ENCODE measurements at regions not wholly inside any gene's neighbourhood (a gene's known extent, or its start where the extent isn't known, plus 50 kb on each side); places are given as distances from the start of the nearest gene placed in this dataset.

- Histone ChIP-seq H3K9me3 (ENCODE audit: control insufficient read depth in 1 of 2, insufficient read depth in 1 of 2, low read length in 2 of 2) (no peaks in the 10 kb centered on the region), H3K4me3 (ENCODE audit: low read length) (no peak overlapping the region), H3K27ac (ENCODE audit: low read depth in 1 of 2, low read length in 2 of 2) (no peak overlapping the region), H3K36me3 (ENCODE audit: insufficient read depth, low read length) (no peaks in the 10 kb centered on the region), H3K27me3 (ENCODE audit: control insufficient read depth in 1 of 2, insufficient read depth in 2 of 2, low read length in 2 of 2) (no peaks in the 10 kb centered on the region), H3K4me1 (ENCODE audit: insufficient read depth, low read length) (no peaks in the 10 kb centered on the region)
- CTCF ChIA-PET = no interaction called here
- no peaks in the 10 kb centered on the region for H3K9me3 Mint-ChIP-seq
- DNase-seq = no peak
- H3K4me3 Mint-ChIP-seq = no peak overlapping the region
- no peak overlapping the region for H3K27ac Mint-ChIP-seq
- no peaks in the 10 kb centered on the region for H3K4me1 Mint-ChIP-seq (ENCODE audit: low read depth)
- no peak for TF ChIP-seq CTCF (IDR thresholded peaks at IDR 0.05)
- POLR2A ChIA-PET = no interaction called here
- no peaks in the 10 kb centered on the region for H3K36me3 Mint-ChIP-seq (ENCODE audit: low read depth)
- ATAC-seq (ENCODE audit: poor library complexity) = no peak
- intact Hi-C loops (cut with DNase I, micrococcal nuclease) = no loop called here
- peaks cover 8% of the 10 kb centered on the region for H3K27me3 Mint-ChIP-seq
Measured at GRCh38 chr5:88436290-88436689, 167.6 kb upstream of the TMEM161B start.

- Mint-ChIP-seq H3K4me3 (no peak overlapping the region), H3K27me3 (peaks cover 16% of the 10 kb centered on the region), H3K9me3 (no peaks in the 10 kb centered on the region), H3K4me1 (ENCODE audit: low read depth) (no peaks in the 10 kb centered on the region), H3K27ac (no peak overlapping the region), H3K36me3 (ENCODE audit: low read depth) (no peaks in the 10 kb centered on the region)
- H3K4me1 ChIP-seq (ENCODE audit: insufficient read depth, low read length) = no peaks in the 10 kb centered on the region
- no peak for DNase-seq
- H3K4me3 ChIP-seq (ENCODE audit: low read length) = no peak overlapping the region
- CTCF ChIA-PET = no interaction called here
- no peak overlapping the region for H3K27ac ChIP-seq (ENCODE audit: low read depth in 1 of 2, low read length in 2 of 2)
- no peak for TF ChIP-seq CTCF (IDR thresholded peaks at IDR 0.05)
- intact Hi-C loops (cut with DNase I, micrococcal nuclease) = no loop called here
- no peak for ATAC-seq (ENCODE audit: poor library complexity)
- no peaks in the 10 kb centered on the region for H3K36me3 ChIP-seq (ENCODE audit: insufficient read depth, low read length)
- POLR2A ChIA-PET = no interaction called here
- H3K27me3 ChIP-seq (ENCODE audit: control insufficient read depth in 1 of 2, insufficient read depth in 2 of 2, low read length in 2 of 2) = peaks cover 0 to 3% of the 10 kb centered on the region in 2 experiments
- peaks cover 0 to 3% of the 10 kb centered on the region in 2 experiments for H3K9me3 ChIP-seq (ENCODE audit: control insufficient read depth in 1 of 2, insufficient read depth in 1 of 2, low read length in 2 of 2)
Measured at GRCh38 chr5:88428633-88429032, 160.0 kb upstream of the TMEM161B start.

GRCh38 chr5:88426441-88426840 lies 157.8 kb upstream of the TMEM161B start:
- Mint-ChIP-seq H3K36me3 (ENCODE audit: low read depth) (no peaks in the 10 kb centered on the region), H3K4me1 (ENCODE audit: low read depth) (no peaks in the 10 kb centered on the region), H3K4me3 (no peak overlapping the region), H3K9me3 (no peaks in the 10 kb centered on the region), H3K27me3 (peaks cover 17% of the 10 kb centered on the region), H3K27ac (no peak overlapping the region)
- peaks cover 0 to 3% of the 10 kb centered on the region in 2 experiments for H3K9me3 ChIP-seq (ENCODE audit: control insufficient read depth in 1 of 2, insufficient read depth in 1 of 2, low read length in 2 of 2)
- CTCF ChIA-PET = no interaction called here
- no peak overlapping the region for H3K27ac ChIP-seq (ENCODE audit: low read depth in 1 of 2, low read length in 2 of 2)
- TF ChIP-seq CTCF (IDR thresholded peaks at IDR 0.05) = no peak
- H3K4me1 ChIP-seq (ENCODE audit: insufficient read depth, low read length) = no peaks in the 10 kb centered on the region
- intact Hi-C loops (cut with DNase I, micrococcal nuclease) = no loop called here
- ATAC-seq (ENCODE audit: poor library complexity) (no peak), DNase-seq (no peak)
- H3K4me3 ChIP-seq (ENCODE audit: low read length) = no peak overlapping the region
- POLR2A ChIA-PET = no interaction called here
- H3K27me3 ChIP-seq (ENCODE audit: control insufficient read depth in 1 of 2, insufficient read depth in 2 of 2, low read length in 2 of 2) = peaks cover 0 to 3% of the 10 kb centered on the region in 2 experiments
- no peaks in the 10 kb centered on the region for H3K36me3 ChIP-seq (ENCODE audit: insufficient read depth, low read length)

Data from CD4-positive, alpha-beta T cell (primary cell).